IPS-NIHi7 (cell line): ENCODE measurements at regions not wholly inside any gene's neighbourhood (a gene's known extent, or its start where the extent isn't known, plus 50 kb on each side); places are given as distances from the start of the nearest gene placed in this dataset.

ENCODE experiments used
- DNase-seq: peaks from one replicate; pipeline ENCODE4 v3.0.0; 2012; ENCODE audit warnings: mixed read lengths; ENCODE audit errors: extremely low spot score

DNA sequence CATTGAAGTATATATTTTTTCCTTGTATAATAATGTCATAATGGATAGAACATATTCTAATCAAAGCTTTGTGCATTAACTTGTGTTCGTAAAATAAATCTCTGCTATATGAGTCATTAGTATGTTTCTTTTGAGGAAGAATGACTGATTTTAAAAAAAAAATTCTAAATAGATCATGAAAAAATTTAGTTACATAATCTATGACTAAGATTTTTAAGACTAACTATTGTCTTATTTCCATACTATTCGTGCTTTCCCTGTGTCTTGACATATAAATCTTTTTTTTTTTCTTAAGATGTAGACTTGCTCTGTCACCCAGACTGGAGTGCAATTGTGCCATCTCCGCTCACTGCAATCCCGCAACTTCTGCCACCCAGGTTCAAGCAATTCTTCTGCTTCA is 226.1 kb downstream of the DSEL start:
- DNase-seq = no peak

DNA sequence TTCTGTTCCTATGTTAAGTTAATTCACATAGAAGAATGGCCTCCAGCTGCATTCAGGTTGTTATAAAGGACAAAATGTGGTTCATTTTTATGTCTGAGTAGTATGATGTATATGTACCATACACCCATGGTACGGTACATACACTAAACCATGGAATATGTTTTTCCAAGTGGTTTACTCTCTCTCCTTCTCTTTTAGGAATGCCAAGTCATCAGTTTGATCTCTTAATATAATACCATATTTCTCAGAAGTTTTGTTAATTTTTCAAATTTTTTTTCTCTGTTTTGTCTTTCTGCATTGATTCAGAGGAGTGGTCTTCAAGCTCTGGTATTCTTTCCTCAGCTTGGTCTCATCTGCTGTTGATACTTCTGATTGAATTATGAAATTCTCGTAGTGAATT is 230.9 kb downstream of the DSEL start:
- no peak for DNase-seq

DNA sequence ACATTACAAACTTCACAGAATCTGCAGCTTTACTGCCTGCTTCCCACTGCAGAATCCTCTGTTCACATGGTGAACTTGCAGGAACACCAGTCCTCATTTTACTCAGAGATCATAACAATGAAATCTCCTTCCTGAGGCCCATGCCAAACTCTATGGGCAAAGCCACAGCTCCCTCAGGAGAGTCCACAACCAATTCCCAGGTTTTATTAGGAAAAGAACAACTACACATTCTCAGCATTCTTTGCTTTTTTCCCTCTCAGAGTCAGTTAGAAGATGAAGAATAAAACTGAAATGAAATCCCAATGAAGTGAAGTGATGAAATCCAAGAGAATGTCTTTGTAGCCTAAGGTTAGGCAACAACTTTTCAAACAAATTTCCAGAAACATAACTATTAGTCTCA is 233.7 kb downstream of the DSEL start:
- DNase-seq = no peak

DNA sequence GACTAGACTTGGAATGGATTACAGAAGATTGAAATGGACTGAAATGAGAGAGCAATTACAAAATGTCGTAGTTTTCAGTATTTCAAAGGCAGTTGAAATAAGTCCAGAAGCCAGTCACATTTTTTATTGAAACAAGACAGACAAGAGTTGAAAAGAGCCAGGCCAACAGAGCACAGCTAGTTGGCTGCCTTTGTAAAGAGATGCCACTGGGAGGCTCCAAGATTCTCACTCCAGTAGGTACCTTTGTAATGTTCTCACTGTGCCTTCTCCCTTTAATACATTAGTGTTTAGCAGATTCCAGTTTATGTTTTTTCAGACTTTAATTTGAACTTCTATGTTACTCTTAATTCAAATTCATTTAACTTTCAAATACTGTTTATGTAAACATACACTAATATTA is 234.8 kb downstream of the DSEL start:
- DNase-seq = no peak

DNA sequence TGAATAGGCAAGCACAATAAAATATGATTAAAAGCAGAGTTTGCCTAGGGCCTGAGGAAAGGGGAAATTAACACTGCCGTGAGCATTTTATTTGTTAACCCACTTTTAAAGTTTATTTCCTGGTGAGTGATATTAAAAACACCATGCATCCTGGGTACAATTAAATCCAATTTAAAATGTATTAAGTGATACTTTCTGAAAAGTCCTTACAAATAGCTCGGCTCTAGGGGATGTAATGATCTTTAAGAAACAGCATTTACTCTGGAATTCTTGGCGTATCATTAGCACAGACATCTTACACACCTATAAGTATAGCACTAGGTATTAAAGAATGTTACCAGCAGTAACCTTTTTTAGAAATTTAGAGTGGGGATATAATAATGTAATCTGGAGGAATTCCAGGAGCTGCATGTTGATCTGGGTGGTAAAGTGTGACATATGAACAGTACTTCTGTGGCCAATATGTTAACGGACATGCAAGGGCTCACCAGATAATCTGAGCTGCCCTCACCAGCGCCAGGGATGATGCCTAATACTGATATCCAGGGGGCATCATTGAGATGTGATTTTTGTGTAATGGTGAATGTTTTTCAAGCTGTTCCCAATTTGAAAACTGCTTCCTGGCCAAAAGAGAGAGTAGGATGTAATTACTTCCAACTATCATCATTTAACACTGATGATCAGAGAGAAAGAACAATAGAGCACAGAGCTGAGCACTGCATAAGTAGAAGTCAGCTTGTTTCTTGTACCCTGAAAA is 235.9 kb downstream of the DSEL start:
- DNase-seq = no peak

DNA sequence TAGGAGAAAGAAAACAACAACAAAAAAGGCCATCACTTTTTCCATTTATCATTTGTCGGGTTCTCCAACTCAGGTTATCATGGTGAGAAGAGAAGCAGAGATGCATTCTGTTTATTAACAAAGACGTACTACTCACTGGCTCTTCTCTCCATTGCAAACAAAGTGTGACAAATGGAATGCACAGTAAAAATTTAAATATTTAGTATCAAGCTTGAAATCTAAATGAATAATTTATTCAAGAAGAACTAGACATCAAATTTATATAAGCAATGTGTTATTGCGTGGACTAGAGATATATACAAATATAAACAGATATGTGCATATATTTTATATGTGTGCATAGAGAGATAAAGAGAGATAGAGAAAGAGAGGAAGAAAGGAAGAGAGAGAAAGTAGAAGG is 236.5 kb downstream of the DSEL start:
- no peak for DNase-seq

DNA sequence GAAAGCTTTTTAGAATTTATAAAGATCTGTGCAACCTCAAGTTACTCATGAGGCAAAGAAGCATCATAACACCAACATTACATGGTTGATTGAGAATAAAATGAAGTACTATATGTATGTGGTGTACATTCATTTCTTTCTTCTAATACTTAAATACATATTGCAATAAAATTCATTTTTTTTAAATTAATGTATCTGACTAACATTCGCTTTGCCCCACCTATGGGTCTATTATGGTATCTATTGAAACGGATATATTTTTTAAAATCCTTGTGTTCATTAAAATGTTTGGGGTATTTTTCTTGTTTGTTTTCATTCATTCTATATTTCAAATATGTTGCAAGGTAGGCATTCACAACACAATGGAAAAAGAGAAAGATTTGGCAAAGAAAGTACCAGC is 237.5 kb downstream of the DSEL start:
- DNase-seq = no peak

DNA sequence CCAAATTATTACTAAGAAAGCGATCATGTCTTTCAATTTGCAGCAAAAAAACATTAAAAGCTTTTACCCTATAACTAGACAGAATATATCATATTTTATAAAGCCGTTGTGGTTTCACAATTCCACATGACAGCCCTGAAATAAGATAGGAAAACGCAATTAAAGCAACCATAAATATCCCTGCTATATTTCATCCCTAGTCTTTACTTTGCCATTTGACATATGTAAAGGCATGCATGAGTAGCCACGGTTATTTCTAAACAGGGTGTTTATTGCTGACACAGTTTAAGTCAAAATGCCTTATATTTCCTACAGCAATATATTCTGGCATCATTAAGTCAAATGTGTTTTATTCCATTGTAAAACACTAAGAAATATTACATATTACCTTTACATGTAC is 239.9 kb downstream of the DSEL start:
- DNase-seq = no peak

DNA sequence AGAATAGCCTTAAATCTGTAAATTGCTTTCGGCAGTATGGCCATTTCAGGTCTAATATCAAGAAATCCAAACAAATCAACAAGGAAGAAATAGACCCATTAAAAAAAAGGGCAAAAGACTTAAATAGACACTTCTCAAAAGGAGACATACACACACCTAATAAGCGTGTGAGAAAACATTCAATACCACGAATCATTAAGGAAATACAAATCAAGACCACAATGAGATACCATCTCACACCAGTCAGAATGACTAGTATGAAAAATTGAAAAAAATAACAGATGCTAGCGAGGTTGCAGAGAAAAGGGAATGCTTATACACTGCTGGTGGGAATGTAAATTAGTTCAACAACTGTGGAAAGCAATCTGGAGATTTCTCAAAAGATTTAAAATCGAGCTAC is 243.2 kb downstream of the DSEL start:
- no peak for DNase-seq

DNA sequence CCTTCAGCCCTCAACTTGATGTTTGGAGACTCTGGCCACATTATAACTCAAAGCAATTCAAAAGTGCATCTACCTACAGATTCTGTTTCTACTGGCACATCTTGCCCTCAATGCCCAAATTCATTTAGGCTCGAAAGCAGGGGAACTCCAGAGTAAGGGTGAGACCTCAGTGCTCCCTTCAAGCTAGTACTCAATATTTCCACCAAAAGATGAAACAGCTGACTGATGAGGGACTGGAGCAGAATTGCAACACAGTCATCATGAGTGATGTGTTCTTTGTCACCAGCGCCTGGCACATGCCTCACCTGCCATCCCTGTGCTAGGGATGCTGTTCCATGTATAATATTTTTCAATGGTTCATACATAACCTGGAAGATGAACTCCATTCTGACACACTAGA is 247.3 kb downstream of the DSEL start:
- no peak for DNase-seq

DNA sequence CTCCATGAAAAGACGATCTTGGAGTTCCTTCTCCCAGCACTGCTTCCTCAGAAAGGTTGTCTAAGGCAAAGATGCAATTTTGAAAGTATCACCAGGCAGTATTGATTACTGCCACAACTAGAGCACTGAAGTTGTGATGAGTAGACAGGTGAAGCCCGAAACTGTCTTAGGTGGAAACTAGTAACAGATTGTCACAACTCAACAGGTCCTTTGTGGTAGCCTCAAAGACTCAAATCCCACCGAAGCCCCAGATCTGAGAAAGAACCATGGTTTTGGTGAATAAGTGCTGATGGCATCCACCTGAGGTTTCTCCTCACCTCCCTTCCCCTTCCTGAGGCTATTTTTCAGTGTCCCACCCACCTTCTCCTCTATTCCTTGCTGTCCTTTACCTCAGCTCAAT is 248.0 kb downstream of the DSEL start:
- DNase-seq = no peak

DNA sequence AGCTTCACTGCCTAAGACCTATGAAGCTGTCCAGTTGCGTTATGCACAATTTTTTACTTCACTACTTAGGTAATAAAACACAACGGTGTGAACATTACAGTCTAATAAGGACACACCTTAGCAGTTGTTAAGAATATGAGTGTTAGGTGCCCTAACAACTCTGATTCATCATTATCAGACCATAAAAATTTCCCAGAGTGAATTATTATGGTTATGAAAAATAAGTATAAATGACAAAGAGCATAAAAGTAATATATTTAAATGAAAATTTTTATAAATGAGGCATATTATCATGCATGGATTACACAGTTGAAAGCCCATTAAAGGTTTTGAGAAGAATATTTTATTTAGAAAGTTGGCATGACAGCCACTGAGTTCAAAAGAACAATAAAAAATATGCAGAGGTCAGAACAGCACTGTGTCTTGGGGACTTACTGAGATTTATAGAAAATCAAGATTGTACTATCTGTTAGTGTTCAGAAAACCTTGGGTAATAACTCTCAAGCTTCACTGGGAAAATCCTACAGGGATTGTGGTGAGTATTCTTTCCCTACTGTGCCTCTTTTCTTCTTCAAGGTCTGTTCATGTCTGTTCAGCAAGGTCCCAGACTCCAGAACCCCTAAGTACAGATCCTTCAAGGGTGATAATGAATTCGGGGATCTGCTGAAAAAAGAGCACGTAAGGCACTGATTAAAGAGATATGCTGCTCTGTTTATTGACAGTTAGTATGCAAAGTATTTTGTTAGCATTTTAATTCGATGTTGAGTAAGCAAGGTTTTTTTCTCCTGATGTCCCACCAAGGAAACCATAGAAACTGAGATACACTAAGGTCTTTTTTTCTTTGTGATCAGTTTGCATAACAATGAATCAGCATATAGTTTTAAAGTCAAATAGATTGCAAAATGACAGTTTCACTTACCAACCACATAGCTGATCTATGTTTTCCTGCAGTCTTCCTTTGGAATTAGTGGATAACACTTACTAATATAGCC is 250.0 kb downstream of the DSEL start:
- no peak for DNase-seq

DNA sequence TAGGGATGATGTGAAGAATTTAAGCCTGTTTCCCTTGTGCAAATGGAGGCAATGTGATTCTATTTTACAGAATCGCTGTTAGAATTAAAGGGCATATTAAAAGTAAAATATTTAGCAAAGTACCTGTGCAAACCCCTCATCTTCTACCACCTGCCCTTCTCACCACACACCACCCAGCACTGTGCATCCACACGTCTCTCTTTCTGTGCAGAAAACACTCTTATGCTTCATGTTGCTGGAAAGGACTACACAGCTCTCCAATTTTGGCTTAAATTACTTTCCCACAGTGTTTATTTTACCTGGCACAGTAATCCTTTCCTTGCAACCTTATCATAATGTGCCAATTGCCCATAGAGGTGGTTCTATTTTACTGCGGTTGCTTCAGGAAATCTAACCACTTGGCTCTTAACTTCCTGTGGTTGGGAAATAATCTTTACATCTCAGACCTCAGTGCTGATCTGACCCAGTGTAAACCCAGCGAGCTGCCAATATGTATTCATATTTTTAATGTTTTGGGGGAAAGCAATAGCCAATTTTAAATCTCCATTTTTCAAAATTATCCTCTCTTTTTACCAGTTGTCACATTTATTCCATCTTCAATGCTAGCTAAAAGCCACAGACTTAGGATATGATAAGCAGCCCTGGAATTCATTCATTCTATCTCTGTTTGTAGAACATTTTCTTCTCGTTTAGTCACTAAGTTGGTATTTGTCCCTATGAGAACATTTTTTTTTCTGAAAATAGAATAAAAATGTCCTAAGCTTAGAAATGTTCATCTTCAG is 250.9 kb downstream of the DSEL start:
- no peak for DNase-seq

DNA sequence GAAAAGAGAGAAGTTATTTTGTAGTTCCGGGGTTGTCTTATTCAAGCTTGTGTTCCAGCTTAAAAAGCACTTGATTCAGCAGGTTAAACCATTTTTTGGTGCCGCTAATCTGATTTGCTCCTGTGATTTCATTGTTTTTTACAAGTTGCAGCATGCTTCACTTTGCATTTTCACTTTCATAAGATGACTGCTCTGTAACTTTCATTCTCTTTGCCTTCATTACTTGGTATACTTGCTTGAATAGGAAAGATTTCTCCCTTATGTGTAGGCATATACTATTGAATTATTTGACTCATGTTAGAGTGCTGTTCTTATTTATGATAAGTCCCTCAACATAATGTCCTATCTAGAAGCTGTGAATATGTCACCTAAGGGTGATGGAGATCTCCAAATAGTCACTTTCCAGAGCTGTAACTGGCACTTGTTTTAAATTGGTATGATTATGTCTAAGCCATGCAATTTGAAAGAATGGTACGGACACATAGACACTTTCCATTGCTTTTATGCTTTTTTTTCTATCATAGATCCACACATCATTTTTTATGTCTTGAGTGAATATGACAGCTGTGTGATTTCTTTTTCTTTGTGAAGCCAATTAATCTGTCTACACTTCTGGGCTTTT is 254.5 kb downstream of the DSEL start:
- no peak for DNase-seq

DNA sequence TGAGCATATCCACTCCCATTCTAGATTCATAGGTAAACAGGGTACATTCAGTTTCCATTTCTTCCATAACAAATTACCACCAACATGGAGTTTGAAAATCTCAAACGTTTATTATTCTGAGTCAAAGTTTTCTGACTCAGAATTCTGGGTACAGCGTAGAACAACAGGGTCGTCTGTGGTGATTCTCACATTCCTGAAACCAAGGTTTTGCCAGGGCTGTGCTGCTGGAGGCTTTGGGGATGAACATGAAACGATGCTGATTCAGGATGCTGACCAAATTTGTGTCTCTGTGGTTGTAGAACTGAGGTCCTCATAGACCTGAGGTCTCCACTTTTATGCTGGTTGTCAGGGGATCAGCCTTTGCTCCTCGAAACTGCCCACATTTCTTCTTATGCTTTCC is 255.7 kb downstream of the DSEL start:
- no peak for DNase-seq

DNA sequence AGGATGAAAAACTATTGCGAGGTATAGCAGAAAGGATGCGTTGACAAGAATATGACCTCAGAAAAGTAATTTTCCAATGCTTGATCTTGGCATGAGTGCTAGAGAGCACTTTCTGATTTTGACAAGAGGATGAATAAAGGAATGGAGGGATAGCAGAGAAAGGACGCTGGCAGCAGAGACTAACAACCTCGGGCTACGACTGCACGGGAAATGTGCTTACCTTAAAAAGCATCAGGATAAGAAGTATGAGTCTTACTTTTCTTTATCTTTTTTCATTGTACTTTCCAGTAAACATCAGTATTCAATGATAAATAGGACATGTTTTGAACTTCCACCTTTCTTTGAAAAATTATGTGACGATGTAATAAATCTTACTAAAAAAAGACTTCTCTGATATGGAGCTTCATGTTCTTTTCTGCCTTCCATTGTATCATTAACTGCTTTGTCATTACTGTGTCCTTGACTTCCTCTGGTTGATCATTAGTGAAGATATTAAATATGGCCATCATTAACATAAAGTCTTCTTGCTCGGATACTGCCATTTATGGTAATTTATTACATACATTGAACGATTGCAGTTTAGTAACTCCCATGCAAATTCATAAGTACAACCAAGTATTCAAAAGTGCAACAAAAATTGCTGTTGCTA is 265.6 kb downstream of the DSEL start:
- DNase-seq = no peak

DNA sequence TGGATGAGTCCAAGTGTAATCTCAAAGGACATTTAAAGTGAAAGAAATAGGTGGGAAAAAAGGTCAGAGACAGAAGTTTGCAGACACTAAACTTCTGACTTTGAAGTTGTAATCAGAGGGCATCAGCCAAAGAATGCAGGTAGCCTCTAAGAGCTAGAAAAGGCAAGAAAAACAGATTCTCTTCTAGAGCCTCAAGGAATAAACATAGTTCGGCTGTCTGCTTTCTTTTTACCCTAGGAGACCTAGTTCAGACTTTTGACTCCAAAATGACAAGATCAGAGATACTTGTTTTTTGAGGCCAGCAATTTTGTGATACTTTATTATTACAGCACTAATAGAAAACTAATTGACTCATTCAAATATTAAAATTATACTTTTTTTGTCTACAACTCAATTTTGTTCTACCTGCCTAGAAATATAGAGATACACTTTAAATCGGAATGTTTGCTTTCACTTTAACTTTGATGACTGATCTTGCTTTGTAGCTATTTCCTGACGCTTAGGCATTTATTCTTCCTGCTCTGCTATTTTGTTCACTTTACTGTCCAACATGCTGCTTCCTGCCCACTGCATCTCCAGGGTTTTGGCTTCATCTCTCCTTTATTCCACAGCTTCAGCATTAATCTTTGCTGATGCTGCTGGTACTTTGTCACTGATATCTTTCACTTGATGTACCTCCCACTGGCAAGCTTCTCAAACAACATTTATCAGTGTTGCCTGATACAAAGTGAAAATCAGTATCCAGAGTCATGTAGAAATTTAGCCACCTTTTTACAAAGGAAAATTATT is 272.5 kb downstream of the DSEL start:
- no peak for DNase-seq

DNA sequence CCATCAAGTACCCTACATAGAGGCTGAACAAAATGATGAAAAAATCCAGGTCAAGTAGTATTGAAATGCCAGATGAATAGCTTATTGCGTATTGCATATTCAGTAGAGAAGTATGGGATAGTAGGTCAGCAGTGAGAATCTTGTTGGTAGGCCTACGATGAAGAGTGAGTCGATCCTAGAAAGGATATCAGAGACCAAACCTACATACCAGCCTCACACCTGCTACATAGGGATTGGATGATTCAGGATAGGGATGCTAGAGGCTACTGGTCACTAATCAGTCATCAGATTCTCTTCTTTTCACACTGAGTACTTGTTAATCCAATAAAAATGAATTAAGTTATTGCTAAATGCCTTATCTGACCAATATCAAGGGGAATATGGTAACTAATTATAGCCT is 274.5 kb downstream of the DSEL start:
- no peak for DNase-seq

DNA sequence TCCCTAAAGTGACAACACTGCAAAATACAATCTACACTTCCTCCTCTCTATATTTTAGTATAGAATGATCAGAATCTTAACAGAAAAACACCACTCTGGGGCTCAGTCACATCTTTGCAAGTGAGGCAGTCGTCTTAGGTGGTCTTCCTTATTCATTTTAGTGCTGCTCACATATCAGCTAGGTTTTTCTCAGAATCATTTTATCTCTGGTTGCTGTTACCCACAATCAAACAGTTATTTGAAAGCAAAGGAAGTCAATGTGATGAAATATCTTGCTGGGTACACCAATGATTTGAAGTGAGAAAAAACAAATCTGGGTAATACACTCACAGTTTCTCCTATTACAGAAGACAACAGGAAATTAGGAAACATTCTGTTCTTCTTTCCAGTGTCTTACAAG is 275.2 kb downstream of the DSEL start:
- no peak for DNase-seq

DNA sequence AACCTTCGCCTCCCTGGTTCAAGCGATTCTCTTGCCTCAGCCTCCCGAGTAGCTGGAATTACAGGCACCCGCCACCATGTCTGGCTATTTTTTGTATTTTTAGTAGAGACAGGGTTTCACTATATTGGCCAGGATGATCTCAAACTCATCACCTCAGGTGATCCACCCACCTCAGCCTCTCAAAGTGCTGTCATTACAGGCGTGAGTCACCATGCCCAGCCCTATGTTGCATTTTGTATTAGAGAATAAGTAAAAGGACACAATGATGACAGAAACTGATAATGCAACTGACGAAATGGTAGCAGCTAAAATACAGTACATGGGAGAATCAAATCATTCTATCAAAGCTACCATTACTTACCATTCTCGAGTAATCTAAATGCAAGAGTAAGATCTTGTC is 276.7 kb downstream of the DSEL start:
- DNase-seq = no peak

DNA sequence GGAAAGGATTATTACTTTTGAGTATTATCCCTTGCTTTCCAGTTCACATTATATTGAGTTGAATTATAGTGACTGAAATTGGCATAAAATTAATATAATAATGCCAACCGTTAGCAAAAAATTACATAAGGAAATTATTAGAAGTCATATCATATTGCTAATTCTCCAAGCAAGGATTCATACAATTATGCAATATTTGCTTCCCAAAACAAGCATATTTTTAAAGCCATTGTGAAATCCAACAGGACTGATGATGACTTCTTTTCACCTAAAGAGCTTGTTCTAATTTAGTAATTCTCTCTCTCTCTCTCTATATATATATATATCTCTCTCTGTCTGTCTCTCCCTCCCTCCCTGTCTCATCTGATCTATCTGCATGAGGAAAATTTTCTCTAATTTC is 283.5 kb downstream of the DSEL start:
- no peak for DNase-seq
